Stomach (tissue), 8 donors: ENCODE measurements at regions not wholly inside any gene's neighbourhood (a gene's known extent, or its start where the extent isn't known, plus 50 kb on each side); places are given as distances from the start of the nearest gene placed in this dataset.

Experiments
- DNase-seq, 2 donors: peaks; one replicate each; pipeline versions ENCODE4 v3.0.0 to v3.0.0-alpha.2; 2013 to 2019
- H3K27ac ChIP-seq, 5 donors: fragments of 200-600 bp in 4 of 5; sonication (generic) in 4 of 5; one replicate each; pipeline ENCODE4 v1.5.1; 2013 to 2019; ENCODE audit warnings: mild to moderate bottlenecking in 1 of 5, moderate library complexity in 1 of 5
- H3K27me3 ChIP-seq, 3 donors: fragments of 200-600 bp; sonication (generic); one replicate each; pipeline ENCODE4 v1.5.1; 2017 to 2019; ENCODE audit warnings: mixed run types in 1 of 3
- H3K36me3 ChIP-seq, 4 donors: fragments of 200-600 bp; sonication (generic); 1 replicate in 3 of 4; 2 replicates in 1 of 4; pipeline ENCODE4 v1.5.1; 2016 to 2019
- H3K4me1 ChIP-seq, 4 donors: fragments of 200-600 bp; sonication (generic); one replicate each; pipeline ENCODE4 v1.5.1; 2016 to 2019
- H3K4me3 ChIP-seq, 4 donors: fragments of 200-600 bp; sonication (generic) in 3 of 4; one replicate each; pipeline ENCODE4 v1.5.1; 2016 to 2019; ENCODE audit warnings: mild to moderate bottlenecking in 1 of 4
- H3K9me3 ChIP-seq, 4 donors: fragments of 200-600 bp; sonication (generic); one replicate each; pipeline ENCODE4 v1.5.1; 2016 to 2019
- EP300 ChIP-seq: sonication (generic); formaldehyde crosslinking; IDR thresholded peaks from one replicate; pipeline ENCODE4 v1.6.1; 2017; ENCODE audit warnings: antibody characterized with exemption
- POLR2A ChIP-seq, 4 donors: fragments of 450-650 bp; IDR thresholded peaks; one replicate each; pipeline ENCODE4 v1.6.1; 2016; ENCODE audit warnings: antibody characterized with exemption in 4 of 4, control low read depth in 2 of 4, mild to moderate bottlenecking in 1 of 4, moderate library complexity in 1 of 4
- POLR2AphosphoS5 ChIP-seq, 3 donors: sonication (generic); formaldehyde crosslinking; IDR thresholded peaks; one replicate each; pipeline ENCODE4 v1.6.1; 2016; ENCODE audit warnings: antibody characterized with exemption in 3 of 3
- WGBS, 5 donors: extraction: QIAGEN DNeasy Blood & Tissue Kit in 3 of 5; methylation state at CpG; one replicate each; pipeline versions ENCODE4 v1.1.5 to v1.1.7; 2013 to 2018; 5-methylcytosine and 5-hydroxymethylcytosine counted together
- intact Hi-C: fragments of 100-400 bp; cut with DNase I; formaldehyde crosslinking; loops from one replicate; pipeline ENCODE4 v1.15.1; 2023; ENCODE audit warnings: low total_unique reads
- TF ChIP-seq, protein P1 (sequence below), 7 experiments: fragments of 450-650 bp in 4 of 7; fragments of 200-600 bp in 3 of 7; sonication (generic) in 3 of 7; IDR thresholded peaks; one replicate each; pipeline ENCODE4 v1.5.1; 2016 to 2019; ENCODE audit warnings: antibody characterized with exemption in 7 of 7, control low read depth in 2 of 7, mild to moderate bottlenecking in 1 of 7
- donor health status: healthy with polysubstance abuse.
- donor health status: Bipolar disorder and iron deficiency.
- donor health status: healthy.

DNA sequence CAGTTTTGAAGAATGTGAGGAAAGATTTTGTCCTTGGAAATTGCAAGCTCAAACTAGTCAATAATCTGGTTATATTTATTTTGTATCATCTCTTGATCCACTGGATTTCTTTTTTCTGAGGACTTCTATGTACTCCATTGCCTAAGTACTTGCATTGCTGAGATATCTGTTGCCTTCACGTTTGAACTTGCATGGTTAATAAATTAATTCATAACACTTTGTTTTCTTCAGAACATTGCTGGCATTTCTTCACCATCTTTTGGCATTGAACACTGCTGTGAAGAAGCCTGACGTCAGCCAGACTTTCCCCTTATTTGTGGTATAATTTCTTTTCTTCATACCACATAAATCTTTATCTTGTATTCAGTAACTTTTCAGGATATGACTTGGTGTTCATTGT, 246.0 kb upstream of the KIF2A start:
- Histone ChIP-seq H3K9me3 (no peaks in the 10 kb centered on the region), H3K4me1 (no peaks in the 10 kb centered on the region), H3K4me3 (no peak overlapping the region), H3K27me3 (no peaks in the 10 kb centered on the region), H3K36me3 (no peaks in the 10 kb centered on the region), H3K27ac (no peak overlapping the region)
- 44 to 66% (median 56%) methylated on average over 2 of the region's 2 CpGs for WGBS, 5 donors
- TF ChIP-seq, protein P1, sequence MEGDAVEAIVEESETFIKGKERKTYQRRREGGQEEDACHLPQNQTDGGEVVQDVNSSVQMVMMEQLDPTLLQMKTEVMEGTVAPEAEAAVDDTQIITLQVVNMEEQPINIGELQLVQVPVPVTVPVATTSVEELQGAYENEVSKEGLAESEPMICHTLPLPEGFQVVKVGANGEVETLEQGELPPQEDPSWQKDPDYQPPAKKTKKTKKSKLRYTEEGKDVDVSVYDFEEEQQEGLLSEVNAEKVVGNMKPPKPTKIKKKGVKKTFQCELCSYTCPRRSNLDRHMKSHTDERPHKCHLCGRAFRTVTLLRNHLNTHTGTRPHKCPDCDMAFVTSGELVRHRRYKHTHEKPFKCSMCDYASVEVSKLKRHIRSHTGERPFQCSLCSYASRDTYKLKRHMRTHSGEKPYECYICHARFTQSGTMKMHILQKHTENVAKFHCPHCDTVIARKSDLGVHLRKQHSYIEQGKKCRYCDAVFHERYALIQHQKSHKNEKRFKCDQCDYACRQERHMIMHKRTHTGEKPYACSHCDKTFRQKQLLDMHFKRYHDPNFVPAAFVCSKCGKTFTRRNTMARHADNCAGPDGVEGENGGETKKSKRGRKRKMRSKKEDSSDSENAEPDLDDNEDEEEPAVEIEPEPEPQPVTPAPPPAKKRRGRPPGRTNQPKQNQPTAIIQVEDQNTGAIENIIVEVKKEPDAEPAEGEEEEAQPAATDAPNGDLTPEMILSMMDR (IDR thresholded peaks at IDR 0.05), result no peak
- TF ChIP-seq EP300 (no peak), POLR2AphosphoS5 (IDR thresholded peaks at IDR 0.05) (no peak), POLR2A (IDR thresholded peaks at IDR 0.05) (no peak)
- intact Hi-C loops, result no loop called here
- DNase-seq, result no peak

DNA sequence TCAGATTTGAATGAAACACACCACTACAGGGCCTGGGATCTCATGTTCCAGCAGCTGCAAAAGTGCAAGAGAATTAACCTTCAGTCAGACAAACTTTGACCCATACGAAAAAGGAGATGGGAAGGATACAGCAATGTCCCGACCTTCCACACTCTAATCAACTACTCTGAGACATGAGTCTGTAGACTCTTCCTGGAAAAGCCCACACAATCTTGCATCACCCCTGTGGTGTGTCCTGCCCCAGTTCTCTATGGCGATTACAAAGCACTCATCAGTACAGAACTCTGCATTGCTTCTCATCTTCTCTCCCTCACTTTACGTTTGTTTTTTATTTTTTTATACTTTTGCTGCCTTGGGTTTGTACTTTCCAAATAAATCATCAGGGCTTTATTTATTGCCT, 241.0 kb upstream of the KIF2A start:
- TF ChIP-seq, protein P1 (IDR thresholded peaks at IDR 0.05), result no peak
- TF ChIP-seq POLR2AphosphoS5 (IDR thresholded peaks at IDR 0.05) (no peak), POLR2A (IDR thresholded peaks at IDR 0.05) (no peak), EP300 (no peak)
- H3K9me3 ChIP-seq, result no peaks in the 10 kb centered on the region
- H3K27ac ChIP-seq, result no peak overlapping the region
- no peak overlapping the region for H3K4me3 ChIP-seq
- no peaks in the 10 kb centered on the region for H3K36me3 ChIP-seq
- DNase-seq, result no peak
- H3K4me1 ChIP-seq, result no peaks in the 10 kb centered on the region
- no peaks in the 10 kb centered on the region for H3K27me3 ChIP-seq
- intact Hi-C loops, result no loop called here
- WGBS, 5 donors, result 63 to 73% (median 68%) methylated on average over 4 of the region's 4 CpGs

DNA sequence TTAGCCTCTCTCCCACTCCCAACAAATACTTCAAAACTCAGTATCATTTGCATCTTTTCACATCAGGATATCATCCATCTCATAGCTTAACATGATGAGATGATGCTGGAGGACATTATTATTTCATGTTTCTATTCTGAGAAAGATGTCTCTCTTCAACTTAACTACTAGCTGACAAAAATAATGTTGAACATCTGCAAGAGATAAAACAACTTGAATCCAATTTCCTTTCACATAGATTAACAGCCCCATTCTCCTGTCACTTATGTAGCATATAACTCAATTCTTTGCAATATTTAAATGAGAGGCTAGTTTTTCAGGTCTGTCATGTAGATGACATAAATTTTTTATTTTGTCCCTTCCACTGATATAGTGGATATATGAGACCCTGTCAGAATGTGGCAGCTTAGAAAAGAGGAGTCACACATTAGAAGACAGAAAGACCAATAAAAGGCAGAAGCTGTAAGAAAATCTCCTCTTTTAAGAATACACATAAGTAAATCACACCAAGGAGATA, 239.2 kb upstream of the KIF2A start:
- TF ChIP-seq, protein P1 (IDR thresholded peaks at IDR 0.05), result no peak
- TF ChIP-seq POLR2A (IDR thresholded peaks at IDR 0.05) (no peak), EP300 (no peak), POLR2AphosphoS5 (IDR thresholded peaks at IDR 0.05) (no peak)
- H3K27me3 ChIP-seq, result no peaks in the 10 kb centered on the region
- H3K9me3 ChIP-seq, result no peaks in the 10 kb centered on the region
- intact Hi-C loops, result no loop called here
- H3K4me1 ChIP-seq, result no peaks in the 10 kb centered on the region
- no peak overlapping the region for H3K4me3 ChIP-seq
- no peaks in the 10 kb centered on the region for H3K36me3 ChIP-seq
- no peak for DNase-seq
- no peak overlapping the region for H3K27ac ChIP-seq

DNA sequence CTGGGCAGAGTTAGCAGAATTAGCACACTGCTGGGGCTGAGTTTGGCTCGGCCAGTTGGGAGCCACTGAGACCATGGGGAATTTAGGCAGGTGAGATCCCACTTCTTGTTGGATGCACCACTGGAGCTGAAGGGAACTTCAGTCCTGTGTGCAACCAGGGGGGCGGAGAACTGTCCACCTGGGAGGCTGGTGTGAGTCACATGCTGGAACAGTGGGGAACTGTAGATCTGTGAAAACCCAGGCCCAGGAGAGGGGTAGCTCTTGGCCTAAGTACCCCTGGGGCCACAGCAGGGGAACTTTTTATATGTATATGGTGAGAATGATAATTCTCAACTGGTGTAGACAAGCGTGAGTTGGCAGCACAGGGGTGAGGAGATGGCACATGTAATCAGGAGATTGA, 237.5 kb upstream of the KIF2A start:
- no peak for DNase-seq
- 77 to 88% (median 79%) methylated on average over 3 of the region's 3 CpGs for WGBS, 5 donors
- intact Hi-C loops, result no loop called here
- H3K4me1 ChIP-seq, result no peaks in the 10 kb centered on the region
- no peaks in the 10 kb centered on the region for H3K27me3 ChIP-seq
- no peak for TF ChIP-seq POLR2AphosphoS5 (IDR thresholded peaks at IDR 0.05)
- TF ChIP-seq POLR2A (IDR thresholded peaks at IDR 0.05), result no peak
- TF ChIP-seq EP300, result no peak
- TF ChIP-seq, protein P1 (IDR thresholded peaks at IDR 0.05), result no peak
- no peaks in the 10 kb centered on the region for H3K9me3 ChIP-seq
- no peaks in the 10 kb centered on the region for H3K36me3 ChIP-seq
- no peak overlapping the region for H3K27ac ChIP-seq
- H3K4me3 ChIP-seq, result no peak overlapping the region
